HepG2 (cell line): ENCODE measurements at regions not wholly inside any gene's neighbourhood (a gene's known extent, or its start where the extent isn't known, plus 50 kb on each side); places are given as distances from the start of the nearest gene placed in this dataset.

ENCODE experiments used
- ATAC-seq: fragments of 200-7000 bp; cut with Tn5 transposase; 3 replicates; pipeline ENCODE4 v1.9.1; 2020; ENCODE audit warnings: mild to moderate bottlenecking, moderate library complexity
- BruUV-seq: library from RNA; stranded (reverse); fragments of 400-500 nt; replicated peaks from 2 replicates; lab custom pipeline; 2021; lab: Mats Ljungman, UMichigan
- CTCF ChIA-PET: fragments of 300-600 bp; formaldehyde crosslinking; extraction: SDS; loops from one replicate; lab custom pipeline; 2021; ENCODE audit warnings: low total read pairs, inconsistent platforms, low intra/inter-chr PET ratio; lab: Yijun Ruan, JAX
- POLR2A ChIA-PET: fragments of 350-600 bp; sonication (Branson Sonifier 250); formaldehyde crosslinking; loops from one replicate; lab custom pipeline; 2020; ENCODE audit warnings: antibody characterized with exemption, inconsistent platforms; lab: Yijun Ruan, JAX
- DNase-seq: peaks from one replicate; pipeline ENCODE4 v3.0.0-alpha.2; 2015; ENCODE audit warnings: low spot score
- FAIRE-seq: peaks from 3 replicates; lab custom pipeline; 2011; peaks lifted over from hg19 to GRCh38; lab: Jason Lieb, UNC
- H2AFZ ChIP-seq: one replicate; pipeline ENCODE4 v1.6.1; 2011; ENCODE audit warnings: low read length, inconsistent platforms
- H3K27ac ChIP-seq: fragments of 300-600 bp; 3 replicates; pipeline ENCODE4 v1.8.0; 2011; ENCODE audit warnings: mixed run types, mild to moderate bottlenecking, mixed read lengths, low read length, inconsistent platforms; ENCODE audit not compliant: insufficient read depth; ENCODE audit errors: extremely low read length
- H3K27me3 ChIP-seq, 2 experiments: fragments of 200-600 bp in 1 of 2; 2 replicates in 1 of 2; 3 replicates in 1 of 2; pipeline versions ENCODE4 v1.6.0 to v1.8.0; 2011; ENCODE audit warnings: low read length in 2 of 2, mild to moderate bottlenecking in 2 of 2, moderate library complexity in 2 of 2, inconsistent platforms in 1 of 2; ENCODE audit not compliant: insufficient read depth in 2 of 2, control insufficient read depth in 1 of 2
- H3K36me3 ChIP-seq, 2 experiments: fragments of 200-600 bp in 1 of 2; replicated peaks in 1 of 2; 2 replicates in 1 of 2; 3 replicates in 1 of 2; pipeline versions ENCODE4 v1.5.1 to v1.8.0; 2011; ENCODE audit warnings: low read length in 2 of 2, inconsistent platforms in 1 of 2; ENCODE audit not compliant: insufficient read depth in 2 of 2, control insufficient read depth in 1 of 2
- H3K4me1 ChIP-seq: 2 replicates; pipeline ENCODE4 v1.5.1; 2012; ENCODE audit warnings: low read length, inconsistent platforms; ENCODE audit not compliant: insufficient read depth
- H3K4me2 ChIP-seq: 2 replicates; pipeline ENCODE4 v1.6.0; 2011; ENCODE audit warnings: low read depth, low read length, inconsistent platforms
- H3K4me3 ChIP-seq, 3 experiments: fragments of 200-600 bp in 1 of 3; sonication (generic), shearing (Covaris generic) in 1 of 3; replicated peaks in 1 of 3; 2 replicates each; pipeline ENCODE4 v1.5.1; 2011 to 2016; ENCODE audit warnings: low read length in 3 of 3, inconsistent platforms in 2 of 3, low read depth in 2 of 3, mild to moderate bottlenecking in 2 of 3, control low read depth in 1 of 3, mixed read lengths in 1 of 3; ENCODE audit not compliant: insufficient read depth in 1 of 3
- H3K79me2 ChIP-seq: one replicate; pipeline ENCODE4 v1.6.1; 2011; ENCODE audit warnings: low read length, inconsistent platforms; ENCODE audit not compliant: insufficient read depth
- H3K9ac ChIP-seq: 2 replicates; pipeline ENCODE4 v1.6.0; 2011; ENCODE audit warnings: mild to moderate bottlenecking, low read depth, low read length, inconsistent platforms; ENCODE audit not compliant: insufficient read depth
- H3K9me3 ChIP-seq: 2 replicates; pipeline ENCODE4 v1.5.1; 2012; ENCODE audit warnings: mild to moderate bottlenecking, low read length
- H4K20me1 ChIP-seq: 2 replicates; pipeline ENCODE4 v1.6.0; 2011; ENCODE audit warnings: inconsistent platforms, mild to moderate bottlenecking, low read length, moderate library complexity; ENCODE audit not compliant: insufficient read depth
- PTBP1 ChIP-seq: fragments of 200-400 bp; formaldehyde crosslinking; IDR thresholded peaks from 2 replicates; pipeline ENCODE4 v1.6.1; 2018; ENCODE audit warnings: low read length, low read depth; ENCODE audit not compliant: poor library complexity, severe bottlenecking
- RARA ChIP-seq: IDR thresholded peaks from 2 replicates; pipeline ENCODE4 v1.6.1; 2016; ENCODE audit warnings: missing genetic modification reagents, missing compliant biosample characterization
- RBFOX2 ChIP-seq: fragments of 200-400 bp; formaldehyde crosslinking; IDR thresholded peaks from 2 replicates; pipeline ENCODE4 v1.6.1; 2017; ENCODE audit warnings: low read depth, mild to moderate bottlenecking, low read length
- THAP7 ChIP-seq: sonication (generic); formaldehyde crosslinking; IDR thresholded peaks from 2 replicates; pipeline ENCODE4 v1.8.1; 2023; ENCODE audit warnings: mild to moderate bottlenecking, missing genetic modification reagents
- ZBTB1 ChIP-seq: sonication (generic); formaldehyde crosslinking; IDR thresholded peaks from 2 replicates; pipeline ENCODE4 v1.4.0; 2020; ENCODE audit warnings: missing genetic modification reagents, borderline replicate concordance
- ZNF234 ChIP-seq: sonication (generic); formaldehyde crosslinking; conservative IDR thresholded peaks from 2 replicates; pipeline ENCODE4 v1.5.1; 2020; ENCODE audit warnings: mild to moderate bottlenecking, missing genetic modification reagents
- ZNF383 ChIP-seq: sonication (generic); formaldehyde crosslinking; IDR thresholded peaks from 2 replicates; pipeline ENCODE4 v1.4.0; 2020; ENCODE audit warnings: missing genetic modification reagents, mild to moderate bottlenecking, borderline replicate concordance
- ZNF615 ChIP-seq: sonication (generic); formaldehyde crosslinking; IDR thresholded peaks from 2 replicates; pipeline ENCODE4 v1.5.0; 2020; ENCODE audit warnings: mild to moderate bottlenecking, missing genetic modification reagents, borderline replicate concordance
- ZNF790 ChIP-seq: sonication (generic); formaldehyde crosslinking; IDR thresholded peaks from 2 replicates; pipeline ENCODE4 v1.8.0; 2022; ENCODE audit warnings: missing genetic modification reagents, mild to moderate bottlenecking, borderline replicate concordance
- WGBS: methylation state at CpG from one replicate; pipeline ENCODE4 v1.1.6; 2017; ENCODE audit warnings: low lambda C conversion rate; 5-methylcytosine and 5-hydroxymethylcytosine counted together
- in situ Hi-C: cut with HindIII; loops from 2 replicates; pipeline ENCODE4 v1.10.0; 2017; ENCODE audit warnings: low pct_unique_long_range_greater_than_20kb; ENCODE audit not compliant: extremely low pct_ligation_motif_present
- intact Hi-C: fragments of 100-400 bp; cut with micrococcal nuclease; formaldehyde crosslinking; loops from one replicate; pipeline ENCODE4 v1.10.0; 2022; ENCODE audit not compliant: unreplicated experiment
- TF ChIP-seq, protein P1 (sequence below): sonication (generic); formaldehyde crosslinking; IDR thresholded peaks from 2 replicates; pipeline ENCODE4 v1.8.0; 2022; ENCODE audit warnings: missing genetic modification reagents, mild to moderate bottlenecking, inconsistent platforms, borderline replicate concordance
- TF ChIP-seq, protein P2 (sequence below): sonication (generic); formaldehyde crosslinking; IDR thresholded peaks from 2 replicates; pipeline ENCODE4 v1.4.0; 2020; ENCODE audit warnings: missing genetic modification reagents
- TF ChIP-seq, protein P3 (sequence below): IDR thresholded peaks from 2 replicates; pipeline ENCODE4 v1.6.1; 2016; ENCODE audit warnings: low read depth, borderline replicate concordance
- TF ChIP-seq, protein P4 (sequence below): sonication (generic); formaldehyde crosslinking; conservative IDR thresholded peaks from 2 replicates; pipeline ENCODE4 v1.8.0; 2022; ENCODE audit warnings: low read depth, missing genetic modification reagents

DNA sequence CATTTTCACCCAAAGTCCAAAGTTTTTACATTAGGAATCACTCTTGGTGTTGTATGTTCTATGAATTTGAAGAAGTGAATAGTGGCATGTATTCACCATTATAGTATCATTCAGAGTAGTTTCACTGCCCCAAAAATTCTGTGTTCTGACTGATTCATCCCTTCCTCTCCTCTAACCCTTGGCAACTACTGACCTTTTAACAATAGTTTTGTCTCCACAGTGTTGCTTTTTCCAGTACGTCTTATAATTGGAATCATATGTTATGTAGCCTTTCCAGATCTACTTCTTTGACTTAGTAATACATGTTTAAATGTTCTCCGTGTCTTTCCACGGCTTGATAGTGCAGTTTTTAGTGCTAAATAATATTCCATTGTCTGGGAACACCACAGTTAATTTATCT lies 379.0 kb upstream of the SGO1 start:
- no peak overlapping the region for H3K27ac ChIP-seq
- H3K9me3 ChIP-seq, result peaks cover 57% of the 10 kb centered on the region
- no peak overlapping the region for H3K9ac ChIP-seq
- no peaks in the 10 kb centered on the region for H3K4me1 ChIP-seq
- in situ Hi-C loops (no loop called here), intact Hi-C loops (no loop called here)
- POLR2A ChIA-PET, result no interaction called here
- H3K36me3 ChIP-seq, result no peaks in the 10 kb centered on the region
- H3K79me2 ChIP-seq, result no peaks in the 10 kb centered on the region
- no peaks in the 10 kb centered on the region for H4K20me1 ChIP-seq
- DNase-seq (no peak), FAIRE-seq (no peak), ATAC-seq (no peak)
- 13% methylated on average over 3 of the region's 3 CpGs for WGBS
- no peak overlapping the region for H3K4me3 ChIP-seq
- CTCF ChIA-PET, result no interaction called here
- BruUV-seq, result no TSS peak
- H3K27me3 ChIP-seq, result no peaks in the 10 kb centered on the region
- H2AFZ ChIP-seq, result no peak overlapping the region
- TF ChIP-seq ZNF790 (CRISPR knock-in tag) (no peak), RARA (no peak), ZNF615 (CRISPR knock-in tag) (no peak), ZNF234 (CRISPR knock-in tag) (no peak), RBFOX2 (no peak), PTBP1 (no peak), ZBTB1 (CRISPR knock-in tag) (no peak), THAP7 (CRISPR knock-in tag) (no peak), ZNF383 (CRISPR knock-in tag) (no peak)
- TF ChIP-seq, protein P1, sequence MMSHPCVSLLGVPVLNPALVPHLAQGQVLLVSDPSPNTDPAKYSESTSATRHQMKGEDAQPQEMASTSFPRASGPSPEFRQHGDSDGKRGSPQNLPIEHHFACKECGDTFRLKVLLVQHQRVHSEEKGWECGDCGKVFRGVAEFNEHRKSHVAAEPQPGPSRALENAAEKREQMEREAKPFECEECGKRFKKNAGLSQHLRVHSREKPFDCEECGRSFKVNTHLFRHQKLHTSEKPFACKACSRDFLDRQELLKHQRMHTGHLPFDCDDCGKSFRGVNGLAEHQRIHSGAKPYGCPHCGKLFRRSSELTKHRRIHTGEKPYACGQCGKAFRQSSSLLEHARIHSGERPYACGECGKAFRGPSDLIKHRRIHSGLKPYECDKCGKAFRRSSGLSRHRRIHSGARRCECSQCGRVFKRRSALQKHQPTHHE (CRISPR knock-in tag), result no peak
- TF ChIP-seq, protein P2, sequence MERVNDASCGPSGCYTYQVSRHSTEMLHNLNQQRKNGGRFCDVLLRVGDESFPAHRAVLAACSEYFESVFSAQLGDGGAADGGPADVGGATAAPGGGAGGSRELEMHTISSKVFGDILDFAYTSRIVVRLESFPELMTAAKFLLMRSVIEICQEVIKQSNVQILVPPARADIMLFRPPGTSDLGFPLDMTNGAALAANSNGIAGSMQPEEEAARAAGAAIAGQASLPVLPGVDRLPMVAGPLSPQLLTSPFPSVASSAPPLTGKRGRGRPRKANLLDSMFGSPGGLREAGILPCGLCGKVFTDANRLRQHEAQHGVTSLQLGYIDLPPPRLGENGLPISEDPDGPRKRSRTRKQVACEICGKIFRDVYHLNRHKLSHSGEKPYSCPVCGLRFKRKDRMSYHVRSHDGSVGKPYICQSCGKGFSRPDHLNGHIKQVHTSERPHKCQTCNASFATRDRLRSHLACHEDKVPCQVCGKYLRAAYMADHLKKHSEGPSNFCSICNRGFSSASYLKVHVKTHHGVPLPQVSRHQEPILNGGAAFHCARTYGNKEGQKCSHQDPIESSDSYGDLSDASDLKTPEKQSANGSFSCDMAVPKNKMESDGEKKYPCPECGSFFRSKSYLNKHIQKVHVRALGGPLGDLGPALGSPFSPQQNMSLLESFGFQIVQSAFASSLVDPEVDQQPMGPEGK (CRISPR knock-in tag), result no peak
- TF ChIP-seq, protein P3, sequence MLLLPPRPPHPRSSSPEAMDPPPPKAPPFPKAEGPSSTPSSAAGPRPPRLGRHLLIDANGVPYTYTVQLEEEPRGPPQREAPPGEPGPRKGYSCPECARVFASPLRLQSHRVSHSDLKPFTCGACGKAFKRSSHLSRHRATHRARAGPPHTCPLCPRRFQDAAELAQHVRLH (CRISPR knock-in tag), result no peak
- TF ChIP-seq, protein P4, sequence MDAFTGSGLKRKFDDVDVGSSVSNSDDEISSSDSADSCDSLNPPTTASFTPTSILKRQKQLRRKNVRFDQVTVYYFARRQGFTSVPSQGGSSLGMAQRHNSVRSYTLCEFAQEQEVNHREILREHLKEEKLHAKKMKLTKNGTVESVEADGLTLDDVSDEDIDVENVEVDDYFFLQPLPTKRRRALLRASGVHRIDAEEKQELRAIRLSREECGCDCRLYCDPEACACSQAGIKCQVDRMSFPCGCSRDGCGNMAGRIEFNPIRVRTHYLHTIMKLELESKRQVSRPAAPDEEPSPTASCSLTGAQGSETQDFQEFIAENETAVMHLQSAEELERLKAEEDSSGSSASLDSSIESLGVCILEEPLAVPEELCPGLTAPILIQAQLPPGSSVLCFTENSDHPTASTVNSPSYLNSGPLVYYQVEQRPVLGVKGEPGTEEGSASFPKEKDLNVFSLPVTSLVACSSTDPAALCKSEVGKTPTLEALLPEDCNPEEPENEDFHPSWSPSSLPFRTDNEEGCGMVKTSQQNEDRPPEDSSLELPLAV (CRISPR knock-in tag), result no peak
- H3K4me2 ChIP-seq, result no peak overlapping the region
